Smooth muscle cell (in vitro differentiated cells): ENCODE measurements at regions not wholly inside any gene's neighbourhood (a gene's known extent, or its start where the extent isn't known, plus 50 kb on each side); places are given as distances from the start of the nearest gene placed in this dataset.

Experiments used
- DNase-seq: peaks from one replicate; lab custom pipeline; 2025; ENCODE audit not compliant: unreplicated experiment; lab: John Stamatoyannopoulos, UW
- H2AFZ ChIP-seq: fragments of 200-600 bp; sonication (generic); 2 replicates; pipeline ENCODE4 v1.6.0; 2016; ENCODE audit warnings: antibody characterized with exemption, low read depth, mild to moderate bottlenecking
- H3F3A ChIP-seq: fragments of 200-600 bp; sonication (generic); 2 replicates; pipeline ENCODE4 v1.6.0; 2017; ENCODE audit warnings: antibody characterized with exemption, low read depth
- H3K27ac ChIP-seq: fragments of 200-600 bp; sonication (generic); 2 replicates; pipeline ENCODE4 v1.5.1; 2016; ENCODE audit warnings: low read depth, mild to moderate bottlenecking
- H3K27me3 ChIP-seq: fragments of 200-600 bp; sonication (generic); 2 replicates; pipeline ENCODE4 v1.6.1; 2016; ENCODE audit warnings: low read depth, mild to moderate bottlenecking
- H3K36me3 ChIP-seq: fragments of 200-600 bp; sonication (generic); 2 replicates; pipeline ENCODE4 v1.5.1; 2016; ENCODE audit warnings: low read depth
- H3K4me1 ChIP-seq: fragments of 200-600 bp; sonication (generic); 2 replicates; pipeline ENCODE4 v1.5.1; 2016; ENCODE audit warnings: low read depth
- H3K4me2 ChIP-seq: fragments of 200-600 bp; sonication (generic); 2 replicates; pipeline ENCODE4 v1.6.0; 2016; ENCODE audit warnings: mild to moderate bottlenecking
- H3K4me3 ChIP-seq: fragments of 200-600 bp; sonication (generic); 2 replicates; pipeline ENCODE4 v1.5.1; 2016; ENCODE audit warnings: mild to moderate bottlenecking
- H3K79me2 ChIP-seq: fragments of 200-600 bp; sonication (generic); 2 replicates; pipeline ENCODE4 v1.6.0; 2016; ENCODE audit warnings: low read depth, mild to moderate bottlenecking
- H3K9ac ChIP-seq: fragments of 200-600 bp; sonication (generic); 2 replicates; pipeline ENCODE4 v1.6.0; 2016; ENCODE audit warnings: low read depth
- H3K9me3 ChIP-seq: fragments of 200-600 bp; sonication (generic); replicated peaks from 2 replicates; pipeline ENCODE4 v1.5.1; 2016; ENCODE audit warnings: low read depth
- H4K20me1 ChIP-seq: fragments of 200-600 bp; sonication (generic); 2 replicates; pipeline ENCODE4 v1.6.0; 2016; ENCODE audit warnings: low read depth
- CTCF ChIP-seq: fragments of 200-600 bp; sonication (generic); IDR thresholded peaks from 2 replicates; pipeline ENCODE4 v1.5.1; 2017; ENCODE audit warnings: borderline replicate concordance, mild to moderate bottlenecking, antibody characterized with exemption; ENCODE audit not compliant: insufficient read depth, poor library complexity, severe bottlenecking
- WGBS: methylation state at CpG from one replicate; pipeline ENCODE4 v1.1.7; 2016; ENCODE audit warnings: low lambda C conversion rate; 5-methylcytosine and 5-hydroxymethylcytosine counted together

DNA sequence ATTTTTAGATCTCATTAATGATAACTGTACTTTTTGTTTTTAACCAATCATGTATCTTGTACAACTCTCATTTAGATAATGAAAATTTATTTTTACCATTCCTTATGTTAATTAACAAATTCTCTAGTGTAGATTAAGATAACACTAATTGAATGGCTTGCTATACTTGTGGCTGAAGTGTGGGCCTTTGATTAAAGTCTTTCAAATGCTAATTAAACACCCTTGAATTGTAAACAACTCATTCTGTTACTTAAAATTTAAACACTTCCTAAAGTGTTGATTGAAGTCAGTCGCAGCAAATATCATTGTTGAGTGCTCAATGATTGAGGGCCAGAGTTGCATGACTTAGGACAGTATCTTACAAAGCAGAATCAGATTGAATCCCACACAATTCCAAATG, 109.8 kb upstream of the GULP1 start:
- Histone ChIP-seq H3K4me3 (no peak overlapping the region), H3K9me3 (no peaks in the 10 kb centered on the region), H3F3A (no peaks in the 10 kb centered on the region), H3K36me3 (no peaks in the 10 kb centered on the region), H4K20me1 (no peaks in the 10 kb centered on the region), H3K79me2 (no peaks in the 10 kb centered on the region), H3K27me3 (no peaks in the 10 kb centered on the region), H3K27ac (no peak overlapping the region), H2AFZ (no peak overlapping the region), H3K9ac (no peak overlapping the region), H3K4me1 (no peaks in the 10 kb centered on the region), H3K4me2 (no peak overlapping the region)
- no peak for DNase-seq
- 50% methylated on average over 1 of the region's 1 CpG for WGBS
- TF ChIP-seq CTCF, result no peak

DNA sequence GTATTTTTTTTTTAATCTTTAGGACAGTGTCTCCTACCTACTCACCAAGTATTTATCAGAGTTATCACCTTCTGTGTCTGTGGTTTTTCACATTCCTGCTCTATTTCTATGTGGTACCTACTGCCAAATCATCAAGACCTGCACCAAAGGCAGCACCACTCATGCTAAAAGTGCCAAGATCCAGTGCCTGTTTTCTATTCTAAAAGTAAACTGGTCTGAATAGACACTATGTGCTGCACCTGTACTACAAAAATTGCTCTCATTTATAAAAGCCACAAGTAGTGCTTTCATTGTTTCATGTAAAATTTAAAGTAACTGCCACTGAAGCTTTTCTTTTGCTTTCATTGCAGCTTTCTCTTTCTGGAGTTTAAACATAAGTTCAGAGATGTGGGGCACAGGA, 103.9 kb upstream of the GULP1 start:
- Histone ChIP-seq H3K9me3 (no peaks in the 10 kb centered on the region), H3K79me2 (no peaks in the 10 kb centered on the region), H3K36me3 (no peaks in the 10 kb centered on the region), H4K20me1 (no peaks in the 10 kb centered on the region), H2AFZ (no peak overlapping the region), H3K4me3 (no peak overlapping the region), H3K4me1 (no peaks in the 10 kb centered on the region), H3K27ac (no peak overlapping the region), H3K9ac (no peak overlapping the region), H3K4me2 (no peak overlapping the region), H3K27me3 (no peaks in the 10 kb centered on the region), H3F3A (no peaks in the 10 kb centered on the region)
- DNase-seq, result no peak
- TF ChIP-seq CTCF, result no peak

DNA sequence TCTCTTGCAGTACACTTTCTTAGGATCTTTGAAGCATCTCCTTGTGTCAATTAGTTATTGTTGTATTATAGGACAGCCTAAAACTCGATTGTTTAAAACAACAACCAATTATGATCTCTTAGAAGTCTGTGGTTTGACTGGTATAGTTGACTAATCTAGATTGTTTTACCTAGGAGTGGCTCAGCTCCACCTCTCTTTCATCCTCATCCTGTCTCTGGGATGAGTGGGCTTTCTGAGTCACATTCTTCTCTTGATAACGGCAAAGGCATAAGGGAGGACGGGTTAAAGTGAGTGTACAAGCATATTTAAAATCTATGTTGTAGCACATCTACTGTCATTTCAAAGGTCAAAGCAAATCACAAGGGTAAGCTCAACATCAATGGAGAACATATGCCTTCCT, 102.3 kb upstream of the GULP1 start:
- H3K4me3 ChIP-seq, result no peak overlapping the region
- no peaks in the 10 kb centered on the region for H3K9me3 ChIP-seq
- H3K4me1 ChIP-seq, result no peaks in the 10 kb centered on the region
- no peak overlapping the region for H3K9ac ChIP-seq
- H3K27ac ChIP-seq, result no peak overlapping the region
- H3F3A ChIP-seq, result no peaks in the 10 kb centered on the region
- no peaks in the 10 kb centered on the region for H3K27me3 ChIP-seq
- H4K20me1 ChIP-seq, result no peaks in the 10 kb centered on the region
- DNase-seq, result no peak
- no peak for TF ChIP-seq CTCF
- no peak overlapping the region for H2AFZ ChIP-seq
- H3K79me2 ChIP-seq, result no peaks in the 10 kb centered on the region
- H3K4me2 ChIP-seq, result no peak overlapping the region
- WGBS, result 47% methylated on average over 3 of the region's 3 CpGs
- no peaks in the 10 kb centered on the region for H3K36me3 ChIP-seq

DNA sequence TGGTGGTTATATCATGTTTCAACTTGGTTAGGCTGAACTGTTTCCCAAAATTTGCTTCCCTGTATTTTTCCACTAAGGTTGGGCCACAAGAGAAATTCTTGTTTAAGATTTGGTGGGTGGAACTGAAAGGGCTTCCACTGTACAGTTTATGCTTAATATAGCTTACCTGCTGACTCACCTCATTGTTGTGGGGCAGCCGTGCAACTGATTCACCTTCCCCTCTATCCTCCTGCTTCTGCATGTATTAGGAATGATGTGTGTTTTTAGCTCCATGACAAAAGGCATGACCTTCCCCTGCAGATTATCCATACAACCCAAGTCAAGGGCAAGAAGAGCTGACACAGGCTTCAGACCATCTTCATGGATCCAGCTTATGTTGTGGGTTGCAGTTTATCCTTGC, 98.4 kb upstream of the GULP1 start:
- Histone ChIP-seq H3K9me3 (no peaks in the 10 kb centered on the region), H3F3A (no peaks in the 10 kb centered on the region), H3K79me2 (no peaks in the 10 kb centered on the region), H3K27me3 (no peaks in the 10 kb centered on the region), H3K4me1 (no peaks in the 10 kb centered on the region), H4K20me1 (no peaks in the 10 kb centered on the region), H3K4me3 (no peak overlapping the region), H2AFZ (no peak overlapping the region), H3K36me3 (no peaks in the 10 kb centered on the region), H3K4me2 (no peak overlapping the region), H3K9ac (no peak overlapping the region), H3K27ac (peak overlapping the region; percentile 15)
- TF ChIP-seq CTCF, result no peak
- no peak for DNase-seq
- WGBS, result 52% methylated on average over 1 of the region's 1 CpG
